ENCODE measurements at regions not wholly inside any gene's neighbourhood (a gene's known extent, or its start where the extent isn't known, plus 50 kb on each side); places are given as distances from the start of the nearest gene placed in this dataset.

GRCh38 chr2:16107246-16107645 is 166.9 kb downstream of the MYCN start:
- H3K27ac ChIP-seq: no peak overlapping the region
- no peaks in the 10 kb centered on the region for H3K36me3 ChIP-seq
- H3K9me3 ChIP-seq: no peaks in the 10 kb centered on the region
- H3K4me3 ChIP-seq: no peak overlapping the region
- peaks cover 4% of the 10 kb centered on the region for H3K27me3 ChIP-seq
- H3K4me1 ChIP-seq: peaks cover 5% of the 10 kb centered on the region
- 90% methylated on average over 6 of the region's 6 CpGs for WGBS
- no peak for TF ChIP-seq POLR2A (IDR thresholded peaks at IDR 0.05)
- TF ChIP-seq POLR2AphosphoS5 (IDR thresholded peaks at IDR 0.05): no peak
- no peak for TF ChIP-seq EP300 (IDR thresholded peaks at IDR 0.05)
- TF ChIP-seq CTCF (IDR thresholded peaks at IDR 0.05): no peak
- DNase-seq (ENCODE audit: low spot score in 2 of 2): no peak

GRCh38 chr2:16106619-16107018 is 166.3 kb downstream of the MYCN start:
- 76% methylated on average over 6 of the region's 6 CpGs for WGBS
- H3K36me3 ChIP-seq: no peaks in the 10 kb centered on the region

GRCh38 chr2:16105669-16106281 is 165.4 kb downstream of the MYCN start:
- H3K27me3 ChIP-seq: peaks cover 4% of the 10 kb centered on the region

More at GRCh38 chr2:16106619-16107018, 166.3 kb downstream of the MYCN start:
- H3K4me3 ChIP-seq: no peak overlapping the region
- H3K4me1 ChIP-seq: peaks cover 5% of the 10 kb centered on the region
- no peak overlapping the region for H3K27ac ChIP-seq
- TF ChIP-seq EP300 (IDR thresholded peaks at IDR 0.05): no peak
- no peak for TF ChIP-seq CTCF (IDR thresholded peaks at IDR 0.05)
- no peak for TF ChIP-seq POLR2AphosphoS5 (IDR thresholded peaks at IDR 0.05)
- TF ChIP-seq POLR2A (IDR thresholded peaks at IDR 0.05): no peak
- no peak for DNase-seq (ENCODE audit: low spot score in 2 of 2)
- no peaks in the 10 kb centered on the region for H3K9me3 ChIP-seq
- H3K27me3 ChIP-seq: peaks cover 4% of the 10 kb centered on the region

GRCh38 chr2:16104949-16105668 is 164.8 kb downstream of the MYCN start:
- Histone ChIP-seq H3K36me3 (no peaks in the 10 kb centered on the region), H3K27me3 (peaks cover 4% of the 10 kb centered on the region), H3K9me3 (no peaks in the 10 kb centered on the region), H3K4me3 (no peak overlapping the region), H3K4me1 (peaks cover 5% of the 10 kb centered on the region), H3K27ac (no peak overlapping the region)
- DNase-seq (ENCODE audit: low spot score in 2 of 2): no peak
- 54% methylated on average over 11 of the region's 11 CpGs for WGBS
- TF ChIP-seq CTCF (IDR thresholded peaks at IDR 0.05) (no peak), POLR2AphosphoS5 (IDR thresholded peaks at IDR 0.05) (no peak), EP300 (IDR thresholded peaks at IDR 0.05) (no peak), POLR2A (IDR thresholded peaks at IDR 0.05) (no peak)

More at GRCh38 chr2:16105669-16106281, 165.4 kb downstream of the MYCN start:
- H3K4me3 ChIP-seq: no peak overlapping the region
- WGBS: 48% methylated on average over 15 of the region's 15 CpGs
- no peak for TF ChIP-seq CTCF (IDR thresholded peaks at IDR 0.05)
- TF ChIP-seq POLR2A (IDR thresholded peaks at IDR 0.05): no peak
- TF ChIP-seq POLR2AphosphoS5 (IDR thresholded peaks at IDR 0.05): no peak
- TF ChIP-seq EP300 (IDR thresholded peaks at IDR 0.05): no peak
- H3K9me3 ChIP-seq: no peaks in the 10 kb centered on the region
- H3K4me1 ChIP-seq: peaks cover 5% of the 10 kb centered on the region
- H3K27ac ChIP-seq: no peak overlapping the region
- no peaks in the 10 kb centered on the region for H3K36me3 ChIP-seq
- DNase-seq (ENCODE audit: low spot score in 2 of 2): no peak

- Histone ChIP-seq H3K27ac (no peak overlapping the region), H3K9me3 (no peaks in the 10 kb centered on the region), H3K4me3 (no peak overlapping the region), H3K27me3 (peaks cover 4% of the 10 kb centered on the region), H3K36me3 (no peaks in the 10 kb centered on the region), H3K4me1 (peaks cover 5% of the 10 kb centered on the region)
- 68% methylated on average over 6 of the region's 6 CpGs for WGBS
- no peak for DNase-seq (ENCODE audit: low spot score in 2 of 2)
- TF ChIP-seq EP300 (IDR thresholded peaks at IDR 0.05) (no peak), POLR2A (IDR thresholded peaks at IDR 0.05) (no peak), POLR2AphosphoS5 (IDR thresholded peaks at IDR 0.05) (no peak), CTCF (IDR thresholded peaks at IDR 0.05) (no peak)
Measured at GRCh38 chr2:16104315-16104948, 164.1 kb downstream of the MYCN start.
